Fibroblast of lung (primary cell): ENCODE measurements at regions not wholly inside any gene's neighbourhood (a gene's known extent, or its start where the extent isn't known, plus 50 kb on each side); places are given as distances from the start of the nearest gene placed in this dataset.

Experiments
- DNase-seq, 2 donors: peaks; one replicate each; pipeline versions ENCODE4 v3.0.0 to v3.0.0-alpha.2; 2010; ENCODE audit warnings: low read depth in 2 of 2
- H2AFZ ChIP-seq: 2 replicates; pipeline ENCODE4 v1.5.1; 2012; ENCODE audit warnings: low read length, control low read depth, inconsistent platforms
- H3K27ac ChIP-seq: 2 replicates; pipeline ENCODE4 v1.5.1; 2011; ENCODE audit warnings: low read length, control low read depth; ENCODE audit not compliant: insufficient read depth
- H3K27me3 ChIP-seq: 2 replicates; pipeline ENCODE4 v1.5.1; 2011; ENCODE audit warnings: mild to moderate bottlenecking, low read length; ENCODE audit not compliant: control insufficient read depth, insufficient read depth
- H3K36me3 ChIP-seq: 2 replicates; pipeline ENCODE4 v1.5.1; 2011; ENCODE audit warnings: low read length; ENCODE audit not compliant: control insufficient read depth, insufficient read depth
- H3K4me1 ChIP-seq: 2 replicates; pipeline ENCODE4 v1.5.1; 2011; ENCODE audit warnings: low read length; ENCODE audit not compliant: control insufficient read depth, insufficient read depth; ENCODE audit errors: extremely low read depth
- H3K4me2 ChIP-seq: 2 replicates; pipeline ENCODE4 v1.5.1; 2011; ENCODE audit warnings: low read length, control low read depth; ENCODE audit not compliant: insufficient read depth; ENCODE audit errors: extremely low read depth
- H3K4me3 ChIP-seq, 4 experiments: fragments of 200-600 bp in 1 of 4; sonication (generic) in 1 of 4; replicated peaks in 1 of 4; 2 replicates each; pipeline ENCODE4 v1.5.1; 2011 to 2016; ENCODE audit warnings: low read length in 4 of 4, low read depth in 3 of 4, mild to moderate bottlenecking in 3 of 4, control low read depth in 2 of 4, inconsistent platforms in 1 of 4, mixed read lengths in 1 of 4; ENCODE audit not compliant: insufficient read depth in 1 of 4; ENCODE audit errors: control extremely low read depth in 1 of 4
- H3K79me2 ChIP-seq: 2 replicates; pipeline ENCODE4 v1.5.1; 2012; ENCODE audit warnings: mild to moderate bottlenecking, low read length, inconsistent platforms; ENCODE audit not compliant: control insufficient read depth, insufficient read depth
- H3K9ac ChIP-seq: 2 replicates; pipeline ENCODE4 v1.5.1; 2011; ENCODE audit warnings: mild to moderate bottlenecking, low read length, control low read depth; ENCODE audit not compliant: insufficient read depth
- H3K9me3 ChIP-seq: 2 replicates; pipeline ENCODE4 v1.5.1; 2012; ENCODE audit warnings: low read depth, low read length; ENCODE audit not compliant: control insufficient read depth, insufficient read depth
- H4K20me1 ChIP-seq: 2 replicates; pipeline ENCODE4 v1.5.1; 2011; ENCODE audit warnings: low read length; ENCODE audit not compliant: control insufficient read depth, insufficient read depth; ENCODE audit errors: extremely low read depth
- CTCF ChIP-seq, 2 donors: IDR thresholded peaks in 1 of 2; conservative IDR thresholded peaks in 1 of 2; 1 replicate in 1 of 2; 2 replicates in 1 of 2; pipeline ENCODE4 v1.5.1; 2011 to 2012; ENCODE audit warnings: low read length in 2 of 2, control low read depth in 1 of 2, inconsistent platforms in 1 of 2, low read depth in 1 of 2, mild to moderate bottlenecking in 1 of 2
- EZH2 ChIP-seq: IDR thresholded peaks from 2 replicates; pipeline ENCODE4 v1.5.1; 2012; ENCODE audit warnings: low read length, control low read depth, mild to moderate bottlenecking; ENCODE audit errors: missing control alignments

- Histone ChIP-seq H3K27ac (no peak overlapping the region), H3K9ac (no peak overlapping the region), H4K20me1 (no peaks in the 10 kb centered on the region), H3K4me2 (no peak overlapping the region), H3K4me3 (no peak overlapping the region), H3K79me2 (no peaks in the 10 kb centered on the region), H3K27me3 (no peaks in the 10 kb centered on the region), H3K36me3 (no peaks in the 10 kb centered on the region), H3K9me3 (no peaks in the 10 kb centered on the region), H3K4me1 (no peaks in the 10 kb centered on the region), H2AFZ (no peak overlapping the region)
- TF ChIP-seq EZH2 (no peak), CTCF (conservative IDR thresholded peaks at IDR 0.05 in 1 of 2, IDR thresholded peaks at IDR 0.05 in 1 of 2; ENCODE audit: low read depth in 1 of 2, low read length in 2 of 2) (no peak)
- DNase-seq: peak; percentile 47 to 60
These were observed 584.0 kb upstream of the TENM3 start for GRCh38 chr4:181659202-181659601.

DNA sequence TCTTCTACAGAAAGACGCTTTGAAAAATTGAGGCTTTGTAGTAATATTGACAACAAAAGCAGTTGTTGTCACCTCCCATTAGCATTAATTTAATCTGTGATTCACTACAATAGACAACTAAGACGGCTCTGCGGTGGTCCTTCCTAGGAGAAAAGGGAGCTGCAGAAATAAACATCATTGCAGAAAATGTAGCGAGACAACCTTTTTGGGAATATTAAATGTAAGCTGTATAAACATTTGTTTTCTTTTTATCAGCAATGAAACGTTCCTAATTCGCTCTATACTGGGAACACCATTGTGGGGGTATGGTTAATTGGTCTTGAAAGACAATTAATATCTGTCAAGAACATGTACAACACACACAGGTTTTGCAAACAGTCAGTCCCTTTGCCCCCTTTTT lies 583.3 kb upstream of the TENM3 start:
- Histone ChIP-seq H3K36me3 (no peaks in the 10 kb centered on the region), H3K4me3 (no peak overlapping the region), H3K4me1 (no peaks in the 10 kb centered on the region), H3K9ac (no peak overlapping the region), H3K27ac (no peak overlapping the region), H3K27me3 (no peaks in the 10 kb centered on the region), H3K4me2 (no peak overlapping the region), H2AFZ (no peak overlapping the region), H4K20me1 (no peaks in the 10 kb centered on the region), H3K79me2 (no peaks in the 10 kb centered on the region), H3K9me3 (no peaks in the 10 kb centered on the region)
- TF ChIP-seq EZH2 (no peak), CTCF (conservative IDR thresholded peaks at IDR 0.05 in 1 of 2, IDR thresholded peaks at IDR 0.05 in 1 of 2; ENCODE audit: low read depth in 1 of 2, low read length in 2 of 2) (no peak)
- no peak for DNase-seq

- Histone ChIP-seq H4K20me1 (no peaks in the 10 kb centered on the region), H2AFZ (no peak overlapping the region), H3K9me3 (no peaks in the 10 kb centered on the region), H3K4me1 (no peaks in the 10 kb centered on the region), H3K4me3 (no peak overlapping the region), H3K27ac (no peak overlapping the region), H3K9ac (no peak overlapping the region), H3K27me3 (no peaks in the 10 kb centered on the region), H3K36me3 (no peaks in the 10 kb centered on the region), H3K79me2 (no peaks in the 10 kb centered on the region), H3K4me2 (no peak overlapping the region)
- DNase-seq: peak; percentile 84 to 90
- TF ChIP-seq CTCF (conservative IDR thresholded peaks at IDR 0.05 in 1 of 2, IDR thresholded peaks at IDR 0.05 in 1 of 2; ENCODE audit: low read depth in 1 of 2, low read length in 2 of 2): no peak
- TF ChIP-seq EZH2: no peak
These were observed 582.1 kb upstream of the TENM3 start for GRCh38 chr4:181661090-181661489.
